ENCODE measurements at regions not wholly inside any gene's neighbourhood (a gene's known extent, or its start where the extent isn't known, plus 50 kb on each side); places are given as distances from the start of the nearest gene placed in this dataset.

DNA sequence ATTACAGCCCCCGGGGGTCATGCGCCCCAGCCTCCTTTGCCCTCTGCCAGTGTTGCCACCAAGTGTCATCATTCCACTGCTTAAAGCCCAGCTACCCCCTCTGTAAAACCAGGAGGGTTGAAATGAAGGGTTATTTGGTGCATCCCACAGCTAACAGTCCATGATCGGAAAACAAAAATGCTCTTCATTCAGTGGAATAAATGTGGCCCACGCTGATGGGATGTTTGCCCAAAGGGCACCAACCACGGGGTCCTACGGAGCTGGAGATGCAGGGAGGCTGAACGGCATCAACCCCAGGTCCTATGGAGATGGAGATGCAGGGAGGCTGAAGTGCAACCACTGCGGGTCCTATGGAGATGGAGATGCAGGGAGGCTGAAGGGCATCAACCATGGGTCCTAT is 218.5 kb upstream of the IRX1 start:
- Mint-ChIP-seq H3K36me3 (ENCODE audit: low read depth) (no peaks in the 10 kb centered on the region), H3K9me3 (peaks cover 26% of the 10 kb centered on the region), H3K27ac (no peak overlapping the region), H3K4me1 (ENCODE audit: low read depth) (no peaks in the 10 kb centered on the region), H3K27me3 (ENCODE audit: low read depth) (no peaks in the 10 kb centered on the region), H3K4me3 (no peak overlapping the region)

DNA sequence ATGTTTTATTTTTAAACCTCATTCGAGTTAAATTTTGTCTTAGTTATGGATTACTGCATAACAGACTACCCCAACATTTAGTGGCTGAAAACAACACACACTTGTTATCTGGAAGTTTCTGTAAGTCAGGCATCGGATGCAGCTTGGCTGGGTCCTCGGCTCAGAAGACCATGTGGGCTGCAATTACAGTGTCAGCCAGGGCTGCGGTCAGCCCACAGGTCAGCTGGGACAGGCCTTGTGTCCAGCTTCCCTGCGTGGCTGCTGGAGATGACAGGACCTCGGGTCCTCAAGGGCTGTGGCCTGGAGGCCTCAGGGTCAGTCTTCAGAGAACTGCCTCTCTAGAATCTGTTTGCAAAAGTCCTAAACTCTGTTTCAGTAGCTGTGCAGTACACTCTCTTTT is 219.0 kb upstream of the IRX1 start:
- Mint-ChIP-seq H3K36me3 (ENCODE audit: low read depth) (no peaks in the 10 kb centered on the region), H3K9me3 (peaks cover 31% of the 10 kb centered on the region), H3K4me1 (ENCODE audit: low read depth) (no peaks in the 10 kb centered on the region), H3K27me3 (ENCODE audit: low read depth) (no peaks in the 10 kb centered on the region), H3K27ac (no peak overlapping the region), H3K4me3 (no peak overlapping the region)

DNA sequence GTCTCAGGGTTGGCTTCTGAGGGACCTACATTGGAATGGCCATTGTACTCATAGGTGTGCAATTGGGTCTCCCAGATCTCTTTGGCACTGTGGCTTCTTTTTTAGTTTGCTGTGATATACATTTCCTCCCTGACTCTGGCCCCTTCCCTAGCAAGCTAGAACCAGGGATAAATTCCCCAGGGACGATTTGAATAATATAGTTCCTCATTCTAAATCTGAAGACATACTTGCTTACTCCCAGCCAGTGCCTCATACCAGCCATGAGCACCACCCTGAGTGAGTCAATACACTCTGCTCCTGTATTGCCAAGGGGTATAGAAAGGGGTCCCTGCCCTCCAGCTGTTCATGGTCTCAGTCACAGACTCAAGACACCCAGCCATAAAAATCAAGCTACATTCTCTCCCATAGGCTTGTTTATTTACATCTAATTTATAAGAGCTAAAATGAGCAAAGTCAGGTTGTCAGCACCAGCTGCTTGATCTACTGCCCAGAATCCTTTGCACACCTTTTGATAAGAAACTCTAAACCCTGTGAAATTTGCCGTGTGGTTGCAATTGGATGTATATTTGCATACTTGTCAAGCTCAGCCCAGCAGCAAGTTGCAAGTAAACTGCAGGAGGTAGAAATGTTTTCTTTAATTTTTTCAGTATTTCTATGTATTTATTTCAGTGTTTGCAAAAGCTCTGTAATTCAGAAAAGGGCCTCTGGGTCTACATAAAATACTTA is 219.9 kb upstream of the IRX1 start:
- H3K4me3 Mint-ChIP-seq = no peak overlapping the region
- H3K4me1 Mint-ChIP-seq (ENCODE audit: low read depth) = no peaks in the 10 kb centered on the region
- no peaks in the 10 kb centered on the region for H3K27me3 Mint-ChIP-seq (ENCODE audit: low read depth)
- H3K36me3 Mint-ChIP-seq (ENCODE audit: low read depth) = no peaks in the 10 kb centered on the region
- no peak overlapping the region for H3K27ac Mint-ChIP-seq
- H3K9me3 Mint-ChIP-seq = peaks cover 31% of the 10 kb centered on the region

DNA sequence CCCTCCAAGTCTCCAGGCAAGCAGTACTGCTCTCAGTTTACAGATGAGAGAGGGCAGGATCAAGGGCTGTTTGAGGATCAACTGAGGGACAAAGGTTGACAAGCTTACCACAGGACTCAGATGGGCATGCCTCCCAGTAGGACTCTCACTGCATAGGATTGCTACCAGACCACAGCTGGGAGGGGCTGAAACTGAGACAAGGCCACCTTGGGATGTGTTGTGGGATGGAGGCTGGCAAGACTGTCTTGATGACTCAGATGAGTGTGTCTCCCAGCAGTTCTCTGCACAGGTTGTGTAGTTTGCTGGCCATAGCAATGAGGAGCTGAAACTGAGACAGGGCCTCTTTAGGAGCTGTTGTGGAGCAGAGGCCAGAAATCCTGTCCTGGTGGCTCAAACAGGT is 222.2 kb upstream of the IRX1 start:
- Mint-ChIP-seq H3K27me3 (ENCODE audit: low read depth) (no peaks in the 10 kb centered on the region), H3K4me1 (ENCODE audit: low read depth) (no peaks in the 10 kb centered on the region), H3K27ac (no peak overlapping the region), H3K9me3 (peaks cover 45% of the 10 kb centered on the region), H3K36me3 (ENCODE audit: low read depth) (no peaks in the 10 kb centered on the region), H3K4me3 (no peak overlapping the region)

DNA sequence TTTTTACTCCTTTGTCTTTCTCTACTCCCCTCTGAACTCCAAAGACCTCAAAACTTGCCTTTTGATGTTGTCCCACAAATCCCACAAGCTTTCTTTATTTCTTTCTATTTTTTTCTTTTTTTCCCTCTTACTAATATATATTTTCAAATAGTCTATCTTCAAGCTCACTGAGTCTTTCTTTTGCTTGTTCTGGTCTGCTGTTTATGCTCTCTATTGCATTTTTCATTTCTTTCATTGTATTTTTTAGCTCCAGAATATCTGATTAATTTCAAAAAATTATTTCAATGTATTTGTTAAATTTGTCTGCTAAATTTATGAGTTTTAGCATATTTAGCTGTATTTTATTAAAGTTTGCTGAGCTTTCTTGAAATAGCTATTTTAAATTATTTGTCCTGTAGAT is 223.3 kb upstream of the IRX1 start:
- Mint-ChIP-seq H3K36me3 (ENCODE audit: low read depth) (no peaks in the 10 kb centered on the region), H3K4me3 (no peak overlapping the region), H3K4me1 (ENCODE audit: low read depth) (no peaks in the 10 kb centered on the region), H3K27me3 (ENCODE audit: low read depth) (no peaks in the 10 kb centered on the region), H3K27ac (no peak overlapping the region), H3K9me3 (peaks cover 42% of the 10 kb centered on the region)

DNA sequence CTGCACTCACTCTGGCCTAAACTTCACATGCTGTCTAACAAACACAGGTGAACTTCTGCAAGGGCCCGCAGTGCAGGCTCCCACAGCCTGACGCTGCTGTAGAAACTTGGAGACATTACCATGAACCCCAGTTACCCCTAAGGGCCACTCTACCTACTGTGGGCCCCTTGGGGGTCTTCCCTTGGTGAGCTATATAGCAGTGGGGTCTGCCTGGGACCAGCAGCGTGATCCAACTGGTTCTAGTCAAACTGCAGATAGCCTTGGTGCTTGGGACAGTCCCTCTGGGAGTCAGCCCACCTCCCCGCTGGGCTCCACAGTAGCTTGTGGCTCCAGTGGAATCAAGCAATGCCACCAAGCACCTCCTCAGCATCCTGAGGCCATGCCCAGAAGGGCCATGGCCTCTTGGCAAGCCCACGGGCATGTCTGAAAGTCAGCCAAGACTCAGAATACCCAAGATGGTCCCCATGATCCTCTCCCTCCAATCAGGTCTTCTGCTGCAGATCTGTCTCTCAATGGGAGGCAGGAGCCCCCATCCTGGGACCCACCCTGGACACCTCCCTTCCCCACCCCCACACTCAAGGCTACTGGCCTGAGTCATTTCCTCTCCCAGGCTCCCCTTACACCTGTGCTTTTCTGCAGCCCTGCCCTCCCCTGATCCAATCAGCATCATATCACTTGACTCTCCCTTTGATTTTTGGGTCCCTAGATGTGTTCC is 230.0 kb upstream of the IRX1 start:
- no peaks in the 10 kb centered on the region for H3K36me3 Mint-ChIP-seq (ENCODE audit: low read depth)
- no peak overlapping the region for H3K4me3 Mint-ChIP-seq
- H3K27ac Mint-ChIP-seq = no peak overlapping the region
- H3K9me3 Mint-ChIP-seq = peaks cover 28% of the 10 kb centered on the region
- H3K4me1 Mint-ChIP-seq (ENCODE audit: low read depth) = no peaks in the 10 kb centered on the region
- H3K27me3 Mint-ChIP-seq (ENCODE audit: low read depth) = no peaks in the 10 kb centered on the region

DNA sequence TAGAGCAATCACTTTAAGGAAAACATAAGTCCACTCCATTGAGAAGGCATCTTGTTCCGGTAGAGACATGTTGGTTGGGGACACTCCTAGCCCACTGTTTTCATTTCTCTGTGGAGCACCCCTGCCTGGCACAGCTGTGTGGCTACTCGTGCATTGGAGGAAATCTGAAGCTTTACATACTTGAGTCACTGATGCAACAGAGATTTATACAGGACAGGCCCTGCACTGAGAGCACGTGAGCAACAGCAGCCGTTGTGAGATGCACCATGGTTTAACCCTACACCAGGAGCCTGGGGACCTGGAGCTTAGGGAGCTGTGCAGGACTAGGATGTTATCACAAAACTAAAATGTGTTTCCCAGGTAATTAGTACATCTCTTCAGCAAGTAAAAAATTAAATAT is 230.7 kb upstream of the IRX1 start:
- Mint-ChIP-seq H3K4me1 (ENCODE audit: low read depth) (no peaks in the 10 kb centered on the region), H3K9me3 (peaks cover 25% of the 10 kb centered on the region), H3K4me3 (no peak overlapping the region), H3K27ac (no peak overlapping the region), H3K27me3 (ENCODE audit: low read depth) (no peaks in the 10 kb centered on the region), H3K36me3 (ENCODE audit: low read depth) (no peaks in the 10 kb centered on the region)

DNA sequence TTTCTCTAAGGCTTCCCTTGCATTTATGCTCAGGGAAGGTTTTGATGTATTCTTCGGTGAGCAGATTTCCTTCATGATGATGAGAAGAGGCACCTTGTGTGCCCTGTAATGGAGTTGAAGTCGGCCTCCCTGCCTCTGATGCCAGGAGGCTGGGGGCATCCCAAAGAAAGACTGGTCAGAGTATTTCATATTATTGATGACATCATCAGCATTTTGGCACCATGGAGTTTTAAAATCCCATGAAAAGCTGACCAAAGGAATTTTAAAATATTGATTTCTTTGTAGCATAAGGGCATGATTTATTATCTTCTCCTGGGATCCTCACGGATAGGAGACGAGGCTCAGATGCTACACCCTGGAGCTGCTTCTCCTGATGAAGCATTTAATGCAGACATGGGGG is 231.2 kb upstream of the IRX1 start:
- no peaks in the 10 kb centered on the region for H3K4me1 Mint-ChIP-seq (ENCODE audit: low read depth)
- peaks cover 20% of the 10 kb centered on the region for H3K9me3 Mint-ChIP-seq
- no peak overlapping the region for H3K4me3 Mint-ChIP-seq
- H3K36me3 Mint-ChIP-seq (ENCODE audit: low read depth) = no peaks in the 10 kb centered on the region
- H3K27me3 Mint-ChIP-seq (ENCODE audit: low read depth) = no peaks in the 10 kb centered on the region
- no peak overlapping the region for H3K27ac Mint-ChIP-seq

DNA sequence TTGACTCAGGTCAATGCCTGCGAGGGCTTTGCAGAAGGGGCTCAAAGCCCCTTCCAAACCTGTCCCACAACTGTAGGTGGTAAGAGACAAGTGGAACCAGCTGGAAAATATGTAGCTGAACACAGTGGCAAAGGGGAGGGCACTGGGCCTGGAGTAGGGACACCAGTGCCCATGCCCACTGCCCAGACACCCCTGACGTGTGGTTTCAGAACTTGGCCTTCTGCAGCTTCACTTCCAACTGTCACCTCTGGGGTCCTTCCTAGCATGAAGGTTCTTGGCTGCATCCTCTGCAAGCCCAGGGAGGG is 233.1 kb upstream of the IRX1 start:
- Mint-ChIP-seq H3K27me3 (ENCODE audit: low read depth) (no peaks in the 10 kb centered on the region), H3K4me1 (ENCODE audit: low read depth) (no peaks in the 10 kb centered on the region), H3K9me3 (peaks cover 13% of the 10 kb centered on the region), H3K36me3 (ENCODE audit: low read depth) (no peaks in the 10 kb centered on the region), H3K27ac (no peak overlapping the region), H3K4me3 (no peak overlapping the region)

DNA sequence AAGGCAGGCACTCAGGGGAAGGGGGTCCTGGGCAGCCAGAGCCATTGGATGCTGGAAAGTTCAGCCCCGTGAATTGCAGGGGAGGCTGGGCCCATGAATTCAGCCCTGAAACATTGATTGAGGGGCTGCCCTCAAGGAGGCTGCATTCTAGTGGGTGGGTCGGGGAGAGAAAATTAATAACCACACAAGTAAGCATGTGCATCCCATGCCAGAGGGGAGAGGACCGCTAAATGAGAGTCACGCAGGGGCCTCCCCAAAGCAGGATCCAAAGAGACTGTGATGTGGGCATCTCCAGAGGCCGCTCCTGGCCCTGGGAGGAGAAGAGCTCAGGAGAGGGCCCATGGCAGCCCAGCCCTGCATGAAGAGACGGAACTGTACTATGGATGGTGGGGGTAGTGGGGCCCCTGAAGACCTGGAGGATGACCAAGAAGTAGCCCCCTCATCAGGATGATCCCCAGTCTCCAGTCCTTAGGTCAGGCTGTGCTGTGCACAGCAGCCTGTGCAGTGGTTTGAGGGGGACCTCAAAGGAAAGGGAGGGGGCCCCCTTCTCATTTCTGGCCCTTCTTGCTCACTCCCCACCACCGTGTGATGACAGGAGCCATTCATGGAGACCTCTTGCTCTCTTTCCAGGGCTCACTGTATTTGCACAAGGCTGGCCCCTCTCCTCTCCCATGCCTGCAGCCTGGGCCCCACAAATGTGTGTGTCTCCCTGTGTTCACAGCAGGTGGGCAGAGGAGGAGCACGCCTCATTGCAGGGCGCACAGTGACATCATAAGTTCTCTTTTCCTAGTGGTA is 233.6 kb upstream of the IRX1 start:
- Mint-ChIP-seq H3K4me1 (ENCODE audit: low read depth) (no peaks in the 10 kb centered on the region), H3K4me3 (no peak overlapping the region), H3K27ac (no peak overlapping the region), H3K36me3 (ENCODE audit: low read depth) (no peaks in the 10 kb centered on the region), H3K27me3 (ENCODE audit: low read depth) (no peaks in the 10 kb centered on the region), H3K9me3 (peaks cover 13% of the 10 kb centered on the region)

DNA sequence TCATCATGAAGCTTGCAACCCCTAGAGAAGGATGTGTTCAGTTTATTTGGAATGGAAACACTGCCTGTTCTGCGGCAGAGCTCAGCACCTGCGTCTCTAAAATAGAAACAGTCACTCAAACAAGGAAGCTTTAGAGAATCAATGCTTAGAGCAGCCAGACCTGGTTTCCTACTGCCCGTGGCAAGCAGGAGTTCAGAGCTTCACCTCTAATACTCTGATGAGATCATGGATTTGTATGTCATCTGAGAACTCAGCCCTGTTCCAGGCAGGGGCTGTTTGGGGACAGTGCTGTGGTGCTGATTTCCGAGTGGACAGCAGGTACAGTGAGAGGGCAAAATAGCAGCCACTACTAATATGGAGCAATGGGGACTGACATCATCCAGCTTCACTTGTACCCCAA is 236.0 kb upstream of the IRX1 start:
- H3K27me3 Mint-ChIP-seq (ENCODE audit: low read depth) = no peaks in the 10 kb centered on the region
- H3K4me1 Mint-ChIP-seq (ENCODE audit: low read depth) = no peaks in the 10 kb centered on the region
- H3K27ac Mint-ChIP-seq = no peak overlapping the region
- H3K9me3 Mint-ChIP-seq = peaks cover 9% of the 10 kb centered on the region
- no peak overlapping the region for H3K4me3 Mint-ChIP-seq
- no peaks in the 10 kb centered on the region for H3K36me3 Mint-ChIP-seq (ENCODE audit: low read depth)

DNA sequence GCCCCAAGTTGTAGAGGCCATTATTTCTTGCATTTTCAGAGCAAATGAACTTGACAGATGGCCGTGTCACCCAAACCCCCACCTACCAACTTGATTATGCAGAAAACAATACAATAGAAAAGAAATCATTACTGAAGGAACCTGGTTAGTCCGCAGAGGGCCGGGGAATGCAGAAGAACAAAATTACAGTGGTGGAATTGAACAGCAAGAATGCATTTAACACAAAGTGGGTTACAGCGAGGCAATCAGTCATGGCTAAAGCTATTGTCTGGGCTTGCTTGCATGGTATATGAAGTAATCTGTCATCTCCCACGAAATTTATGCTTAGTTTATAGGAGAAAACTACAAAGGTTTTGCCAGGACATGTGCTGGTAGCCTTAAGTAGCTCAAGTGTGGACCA is 238.3 kb upstream of the IRX1 start:
- peaks cover 5% of the 10 kb centered on the region for H3K9me3 Mint-ChIP-seq
- H3K27ac Mint-ChIP-seq = no peak overlapping the region
- no peak overlapping the region for H3K4me3 Mint-ChIP-seq
- no peaks in the 10 kb centered on the region for H3K36me3 Mint-ChIP-seq (ENCODE audit: low read depth)
- H3K27me3 Mint-ChIP-seq (ENCODE audit: low read depth) = no peaks in the 10 kb centered on the region
- no peaks in the 10 kb centered on the region for H3K4me1 Mint-ChIP-seq (ENCODE audit: low read depth)

DNA sequence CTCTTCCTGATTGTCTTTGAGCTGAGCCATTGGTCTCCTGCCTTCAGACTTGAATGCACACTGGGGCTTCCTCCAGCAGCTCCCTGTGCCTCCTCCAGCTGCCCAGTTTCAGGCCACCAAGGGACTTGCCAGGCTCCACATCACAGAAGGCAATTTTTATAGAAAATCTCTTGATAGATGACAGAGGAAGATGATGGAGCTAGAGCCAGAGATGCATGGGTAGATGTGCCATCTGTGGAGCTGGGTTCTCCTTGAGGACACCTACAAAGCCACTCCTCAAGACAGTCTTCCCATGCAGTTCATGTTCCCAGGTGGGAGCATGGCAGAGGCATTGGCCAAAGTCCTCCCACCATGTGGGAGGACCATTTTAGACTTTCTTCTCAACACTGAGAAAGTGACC is 239.6 kb upstream of the IRX1 start:
- no peaks in the 10 kb centered on the region for H3K36me3 Mint-ChIP-seq (ENCODE audit: low read depth)

DNA sequence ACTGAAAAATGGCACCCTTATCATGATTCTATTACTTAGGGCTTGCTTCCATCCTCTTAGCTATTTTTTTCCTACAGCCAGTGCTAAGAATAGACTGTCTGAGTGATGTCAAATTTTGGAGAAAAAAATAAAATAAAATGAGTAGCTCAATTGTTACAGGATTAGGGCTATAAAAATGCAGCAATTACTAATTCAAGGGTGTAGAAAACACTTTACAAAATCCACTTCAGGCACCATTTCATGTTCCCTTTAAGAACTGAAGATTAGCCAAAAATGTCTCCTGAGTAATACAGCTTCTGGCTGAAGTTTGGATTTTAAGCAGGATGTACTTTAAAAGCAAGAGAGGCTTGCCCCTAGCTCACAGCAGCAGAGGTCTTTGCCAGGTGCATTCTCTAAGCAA is 240.5 kb upstream of the IRX1 start:
- Mint-ChIP-seq H3K4me1 (ENCODE audit: low read depth) (no peaks in the 10 kb centered on the region), H3K27me3 (ENCODE audit: low read depth) (no peaks in the 10 kb centered on the region), H3K36me3 (ENCODE audit: low read depth) (no peaks in the 10 kb centered on the region), H3K9me3 (peaks cover 5% of the 10 kb centered on the region), H3K27ac (no peak overlapping the region), H3K4me3 (no peak overlapping the region)

More for the DNA sequence above, 239.6 kb upstream of the IRX1 start:
- Mint-ChIP-seq H3K4me1 (ENCODE audit: low read depth) (no peaks in the 10 kb centered on the region), H3K9me3 (peaks cover 5% of the 10 kb centered on the region), H3K27me3 (ENCODE audit: low read depth) (no peaks in the 10 kb centered on the region), H3K27ac (no peak overlapping the region), H3K4me3 (no peak overlapping the region)

DNA sequence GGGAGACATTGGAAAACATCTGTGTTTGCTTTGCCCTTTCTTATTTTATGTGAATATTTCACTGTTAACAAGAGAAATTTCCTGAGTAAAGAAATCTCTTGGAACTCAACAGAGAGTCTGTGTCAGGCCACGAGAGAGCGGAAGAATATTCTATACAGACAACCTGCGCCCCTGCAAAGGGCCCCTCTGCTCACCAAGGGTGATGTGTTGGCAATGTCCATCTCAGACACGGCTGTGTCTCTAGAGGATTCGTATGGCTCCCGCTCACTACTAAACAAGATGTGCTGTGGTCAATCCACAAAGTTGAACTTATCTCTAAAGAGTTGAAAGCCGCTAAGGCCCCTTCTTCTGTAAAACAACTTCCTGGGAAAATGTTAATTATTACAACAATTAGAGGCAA is 241.0 kb upstream of the IRX1 start:
- no peaks in the 10 kb centered on the region for H3K36me3 Mint-ChIP-seq (ENCODE audit: low read depth)
- H3K27ac Mint-ChIP-seq = no peak overlapping the region
- H3K9me3 Mint-ChIP-seq = peaks cover 11% of the 10 kb centered on the region
- H3K4me3 Mint-ChIP-seq = no peak overlapping the region
- no peaks in the 10 kb centered on the region for H3K4me1 Mint-ChIP-seq (ENCODE audit: low read depth)
- H3K27me3 Mint-ChIP-seq (ENCODE audit: low read depth) = no peaks in the 10 kb centered on the region
